DMS79 (cell line): ENCODE measurements at regions not wholly inside any gene's neighbourhood (a gene's known extent, or its start where the extent isn't known, plus 50 kb on each side); places are given as distances from the start of the nearest gene placed in this dataset.

Experiments
- DNase-seq: peaks from one replicate; lab custom pipeline; 2025; lab: John Stamatoyannopoulos, UW

GRCh38 chr10:29026802-29027580 lies 261.9 kb upstream of the LYZL1 start:
- DNase-seq: no peak

GRCh38 chr10:29028486-29028885 lies 260.4 kb upstream of the LYZL1 start:
- DNase-seq: no peak

GRCh38 chr10:29030900-29031299 lies 258.0 kb upstream of the LYZL1 start:
- no peak for DNase-seq

- no peak for DNase-seq
Observed at GRCh38 chr10:29032169-29032568, 256.7 kb upstream of the LYZL1 start.

- no peak for DNase-seq
Observed at GRCh38 chr10:29033311-29033940, 255.4 kb upstream of the LYZL1 start.

GRCh38 chr10:29034592-29034991 lies 254.3 kb upstream of the LYZL1 start:
- DNase-seq: no peak

- DNase-seq: no peak
Observed at GRCh38 chr10:29035721-29036120, 253.1 kb upstream of the LYZL1 start.

- no peak for DNase-seq
Observed at GRCh38 chr10:29037348-29038113, 251.3 kb upstream of the LYZL1 start.

GRCh38 chr10:29039091-29039490 lies 249.8 kb upstream of the LYZL1 start:
- DNase-seq: no peak

- DNase-seq: no peak
Observed at GRCh38 chr10:29039677-29040189, 249.1 kb upstream of the LYZL1 start.

GRCh38 chr10:29041616-29042015 lies 247.3 kb upstream of the LYZL1 start:
- no peak for DNase-seq

- no peak for DNase-seq
Observed at GRCh38 chr10:29048506-29048905, 240.4 kb upstream of the LYZL1 start.

GRCh38 chr10:29050081-29050480 lies 238.8 kb upstream of the LYZL1 start:
- DNase-seq: no peak

GRCh38 chr10:29055101-29055500 lies 233.8 kb upstream of the LYZL1 start:
- DNase-seq: no peak

- no peak for DNase-seq
Observed at GRCh38 chr10:29056729-29057128, 232.1 kb upstream of the LYZL1 start.

GRCh38 chr10:29057822-29058331 lies 231.0 kb upstream of the LYZL1 start:
- DNase-seq: no peak

- no peak for DNase-seq
Observed at GRCh38 chr10:29063806-29064644, 224.8 kb upstream of the LYZL1 start.

GRCh38 chr10:29064680-29065079 lies 224.2 kb upstream of the LYZL1 start:
- no peak for DNase-seq

- DNase-seq: no peak
Observed at GRCh38 chr10:29067161-29067560, 221.7 kb upstream of the LYZL1 start.

GRCh38 chr10:29067628-29068027 lies 221.2 kb upstream of the LYZL1 start:
- no peak for DNase-seq

GRCh38 chr10:29068302-29068701 lies 220.6 kb upstream of the LYZL1 start:
- DNase-seq: no peak

GRCh38 chr10:29068966-29069365 lies 219.9 kb upstream of the LYZL1 start:
- no peak for DNase-seq
